ENCODE measurements at regions not wholly inside any gene's neighbourhood (a gene's known extent, or its start where the extent isn't known, plus 50 kb on each side); places are given as distances from the start of the nearest gene placed in this dataset.

DNA sequence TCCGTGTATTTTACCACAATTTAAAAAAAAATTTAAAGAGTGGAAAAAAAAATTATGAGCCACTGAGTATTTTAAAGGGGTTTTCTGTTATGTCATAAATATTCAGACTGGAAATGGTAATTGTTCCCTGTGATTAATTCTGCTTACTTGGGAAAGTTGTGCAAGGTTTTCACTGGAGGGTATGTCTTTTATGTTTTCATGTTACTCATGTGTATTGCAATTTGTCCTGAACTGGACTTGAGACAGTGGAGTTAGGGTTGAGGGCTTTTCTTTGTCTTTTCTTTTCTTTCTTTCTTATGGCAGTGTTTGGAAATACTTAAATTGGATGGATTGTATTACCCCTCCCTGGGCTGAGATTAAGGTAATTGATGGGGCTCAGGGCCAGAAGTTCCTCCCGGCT lies 257.7 kb downstream of the BAMBI start:
- DNase-seq = no peak

DNA sequence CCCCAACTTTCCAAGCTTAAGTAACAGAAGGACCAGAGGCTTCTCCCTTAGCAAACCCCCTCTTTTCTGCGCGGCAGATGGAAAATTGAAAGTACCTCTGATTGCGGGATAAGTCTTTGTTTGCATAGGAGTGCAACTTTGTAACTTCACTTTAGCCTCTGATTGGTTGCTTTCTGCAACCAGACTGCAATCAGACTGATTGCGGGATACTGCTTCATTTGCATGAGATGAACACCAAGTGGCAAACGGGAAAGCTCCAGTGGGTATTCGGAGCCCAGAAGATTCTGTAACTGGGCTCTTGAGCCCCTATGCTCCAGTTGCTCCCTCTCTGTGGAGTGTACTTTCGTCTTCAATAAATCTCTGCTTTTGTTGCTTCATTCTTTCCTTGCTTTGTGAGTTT lies 260.6 kb downstream of the BAMBI start:
- DNase-seq = no peak

DNA sequence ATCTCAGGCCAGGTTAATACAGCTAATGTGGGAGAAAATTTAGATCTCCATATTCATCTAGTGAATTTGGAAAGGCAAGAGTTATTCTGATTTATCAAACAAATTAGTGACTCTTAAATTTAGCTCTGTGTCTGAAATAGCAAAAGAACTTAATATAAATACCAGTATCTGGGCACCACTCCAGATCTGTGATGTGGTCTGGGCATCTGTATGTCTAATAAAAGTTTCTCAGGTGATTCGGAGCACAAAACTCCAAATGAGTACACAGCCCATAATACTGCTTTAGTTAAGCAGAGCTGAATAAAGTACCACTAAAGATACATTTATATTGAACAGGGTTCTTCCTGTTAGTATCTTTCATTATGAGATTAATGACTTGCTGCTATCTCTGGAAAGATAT lies 261.4 kb downstream of the BAMBI start:
- DNase-seq = no peak

DNA sequence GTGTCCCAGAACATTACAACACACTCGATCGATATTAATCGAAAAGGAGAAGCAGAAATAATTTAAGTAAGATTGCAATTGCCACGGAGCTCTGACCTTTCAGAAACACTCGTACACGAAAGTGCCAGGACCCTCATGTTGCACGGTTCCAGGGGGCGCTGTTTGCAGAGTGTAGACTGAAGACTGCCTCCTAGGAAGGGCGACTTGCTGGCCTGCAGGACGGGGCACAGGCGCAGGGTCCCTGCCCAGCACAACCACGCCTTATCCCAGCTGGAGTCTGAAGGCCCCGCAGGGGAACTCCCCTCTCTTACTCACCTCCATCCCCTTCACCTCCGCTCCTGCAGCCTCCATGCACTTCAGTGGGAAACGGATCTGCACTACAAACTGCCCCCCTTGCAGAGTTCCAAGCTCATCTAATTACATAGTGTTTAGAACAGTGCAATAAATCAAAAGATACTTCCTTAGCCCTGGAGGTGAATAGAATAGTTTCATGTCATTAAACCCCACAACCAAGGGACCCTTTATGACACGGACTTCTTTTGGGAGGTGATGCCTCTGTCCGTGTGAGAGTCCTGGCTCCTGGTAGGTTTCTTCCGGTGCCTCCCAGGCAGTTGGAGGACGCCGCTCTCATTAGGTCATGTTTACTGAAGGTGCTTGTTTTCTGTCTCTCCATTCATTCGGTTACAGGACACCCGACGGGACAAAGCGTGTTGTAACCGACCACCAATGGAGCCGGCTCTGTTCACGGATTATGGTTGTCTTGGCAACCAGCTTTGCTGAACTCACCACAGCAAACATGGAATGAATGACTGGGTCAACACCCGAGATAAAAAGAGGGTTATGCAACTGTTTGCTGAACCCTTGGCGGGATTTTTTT lies 262.2 kb downstream of the BAMBI start:
- peak; percentile 68 for DNase-seq

DNA sequence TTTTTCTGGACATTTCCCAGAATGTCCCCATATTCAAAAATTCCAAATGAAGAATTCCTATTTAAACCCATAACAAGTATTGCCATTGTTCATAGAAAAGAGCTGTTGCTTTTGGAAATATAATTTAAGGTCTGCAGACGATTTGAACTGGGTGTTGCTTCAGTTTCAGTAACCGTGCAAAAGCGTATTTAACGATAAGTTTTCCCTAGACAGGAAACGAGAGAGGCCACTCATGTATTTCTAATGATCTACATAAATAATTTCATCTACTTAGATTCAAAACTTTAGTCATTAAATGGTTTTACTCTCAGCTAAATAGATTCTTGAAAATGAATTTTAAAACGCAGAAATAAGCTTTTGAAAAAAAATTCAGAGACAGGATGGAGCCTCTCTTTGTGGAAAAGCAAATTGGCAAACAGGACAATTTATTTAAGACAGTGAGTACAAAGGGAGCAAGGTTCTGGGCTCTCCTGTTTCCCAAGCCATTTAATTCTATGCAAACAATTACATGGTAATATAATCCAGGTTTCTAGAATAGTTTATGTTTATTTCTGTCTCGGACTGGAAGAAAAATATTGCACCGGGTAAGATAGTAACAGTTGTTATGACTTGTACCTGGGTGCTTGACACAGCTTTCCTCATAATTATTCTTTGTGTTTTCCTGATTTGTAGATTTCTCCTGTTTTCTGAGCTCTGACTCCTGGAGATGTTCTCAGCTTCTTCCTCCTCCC lies 263.0 kb downstream of the BAMBI start:
- no peak for DNase-seq

DNA sequence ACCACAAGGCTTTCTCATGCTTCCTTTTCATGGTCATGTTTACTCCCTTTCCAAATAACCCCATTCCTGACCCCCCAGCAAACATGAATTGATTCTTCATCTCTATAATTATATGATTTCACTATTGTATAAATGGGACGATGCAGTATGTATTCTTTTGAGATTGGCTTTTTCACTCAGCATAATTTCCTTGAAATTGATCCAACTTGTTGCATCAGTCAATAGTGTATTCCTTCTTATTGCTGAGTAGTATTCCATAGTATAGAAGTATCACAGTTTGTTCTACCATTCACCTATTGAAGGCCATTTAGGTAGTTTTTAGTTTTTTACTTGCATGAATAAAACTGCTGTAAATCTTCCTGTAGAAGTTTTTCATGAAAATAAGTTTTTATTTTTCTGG lies 264.7 kb downstream of the BAMBI start:
- no peak for DNase-seq

DNA sequence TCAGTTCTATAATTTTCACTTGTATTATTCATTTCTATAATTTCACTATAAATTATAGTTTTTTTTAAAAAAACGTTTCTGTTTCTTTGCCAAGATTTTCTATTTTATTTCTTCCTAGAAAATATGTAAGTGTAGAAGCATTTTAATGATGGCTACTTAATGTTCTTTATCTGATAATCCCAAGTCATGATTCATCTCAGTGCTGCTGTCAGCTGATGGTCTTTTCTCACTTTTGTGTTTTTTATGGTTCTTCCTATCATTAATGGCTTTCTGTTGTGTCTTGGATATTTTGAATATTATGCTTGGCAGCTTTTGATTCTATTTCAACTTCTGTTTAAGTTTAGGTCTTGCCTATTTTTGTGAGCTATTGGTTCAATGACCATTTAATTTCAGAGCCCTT lies 268.6 kb downstream of the BAMBI start:
- no peak for DNase-seq

DNA sequence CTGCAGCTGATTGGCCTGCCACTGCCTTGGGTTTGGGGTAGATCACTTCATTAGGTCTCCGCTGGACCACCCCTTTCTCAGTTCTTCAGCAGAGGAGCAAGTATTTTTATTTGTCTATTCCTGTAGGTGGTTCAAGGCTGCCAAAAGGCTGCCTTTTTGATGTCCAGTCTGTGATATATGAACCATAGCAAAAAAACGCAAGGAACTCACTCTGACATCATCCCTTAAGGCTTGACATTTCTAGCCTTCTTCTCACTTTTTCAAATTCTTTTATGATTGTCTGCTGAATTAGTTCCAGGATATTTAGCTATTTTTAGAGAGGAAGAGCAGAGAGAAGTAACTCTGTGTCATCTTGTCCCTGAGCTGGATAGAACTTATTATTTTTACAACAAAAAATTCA lies 269.2 kb downstream of the BAMBI start:
- no peak for DNase-seq

DNA sequence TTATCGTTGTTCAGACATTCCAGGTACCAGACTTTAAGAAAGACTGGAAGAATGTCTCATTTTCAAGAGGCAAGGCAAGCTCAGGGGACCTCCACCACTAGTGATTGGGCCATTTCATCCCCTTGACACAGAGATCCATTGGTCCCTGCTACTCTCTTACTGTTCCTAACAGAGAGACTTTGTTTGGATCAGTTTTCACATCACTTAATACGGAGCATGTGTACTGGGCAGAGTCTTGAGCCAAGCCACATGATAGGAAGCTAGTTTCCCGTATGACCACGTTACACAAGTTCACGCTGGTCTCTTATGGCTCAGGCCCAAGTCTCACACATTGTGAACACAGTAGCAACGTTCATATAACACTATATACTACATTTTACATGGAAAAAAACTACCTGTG lies 269.9 kb downstream of the BAMBI start:
- no peak for DNase-seq

DNA sequence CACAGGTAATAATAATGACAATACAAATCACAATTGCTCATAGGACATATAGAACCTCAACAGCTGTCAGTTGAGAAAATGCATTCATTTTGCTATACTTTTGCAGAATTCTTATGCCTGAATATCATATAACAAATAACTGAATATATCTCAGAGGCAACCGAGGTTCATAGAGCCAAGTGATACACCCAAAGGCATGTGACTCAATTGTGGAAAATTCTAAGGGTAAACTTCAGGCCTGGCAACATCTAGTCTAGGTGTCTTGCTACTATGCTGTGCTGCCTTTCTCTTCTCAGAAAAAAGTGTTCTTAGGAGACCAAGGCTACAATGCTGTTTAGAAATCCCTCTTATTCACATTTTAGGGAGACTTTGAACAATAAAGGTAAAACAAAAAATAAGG lies 270.7 kb downstream of the BAMBI start:
- DNase-seq = no peak

DNA sequence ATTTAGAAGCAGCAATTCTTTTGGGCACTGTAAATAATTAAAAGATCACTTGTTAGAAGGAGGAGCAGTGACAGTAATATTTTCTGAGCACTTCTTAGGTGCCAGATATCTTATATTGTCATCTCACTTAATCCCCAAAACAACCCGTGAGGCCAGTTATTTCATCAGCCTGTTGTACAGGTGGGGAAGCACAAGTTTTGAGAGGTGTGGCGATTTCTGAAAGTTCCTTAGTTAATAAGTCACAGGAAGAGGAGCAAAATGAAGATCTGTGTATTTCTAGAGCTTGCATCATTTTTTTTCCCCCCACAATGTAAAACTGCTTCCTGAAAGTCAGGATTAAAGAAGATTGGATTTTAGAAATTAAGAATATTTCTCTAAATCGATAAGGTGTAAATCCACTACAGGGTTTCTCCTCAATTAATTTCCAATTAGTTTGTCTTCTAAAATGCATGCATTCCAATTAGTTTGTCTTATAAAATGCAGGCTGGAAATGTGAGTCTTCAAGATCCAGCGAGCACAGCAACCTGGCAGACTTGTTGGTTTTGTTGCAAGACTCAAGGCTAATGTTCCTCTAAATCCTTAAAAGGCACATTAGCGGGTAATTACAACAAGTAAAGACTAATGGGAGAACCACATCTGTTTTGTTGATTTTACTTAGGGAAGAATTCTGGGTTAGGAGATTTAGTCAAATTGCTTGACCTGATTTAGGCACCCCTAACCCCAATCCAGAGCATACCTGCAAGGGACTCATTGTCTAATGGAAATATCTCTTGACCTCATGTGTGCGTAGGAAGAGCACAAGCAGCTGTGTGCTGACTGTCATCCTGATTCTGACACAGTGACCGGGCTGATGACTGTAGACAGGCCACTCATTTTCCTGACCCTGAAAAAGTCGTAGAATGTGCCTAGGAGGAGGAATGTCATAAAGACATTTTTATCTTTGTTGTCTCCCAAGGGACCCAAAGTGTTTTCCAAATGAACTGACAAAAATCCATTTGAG lies 272.0 kb downstream of the BAMBI start:
- DNase-seq = no peak

DNA sequence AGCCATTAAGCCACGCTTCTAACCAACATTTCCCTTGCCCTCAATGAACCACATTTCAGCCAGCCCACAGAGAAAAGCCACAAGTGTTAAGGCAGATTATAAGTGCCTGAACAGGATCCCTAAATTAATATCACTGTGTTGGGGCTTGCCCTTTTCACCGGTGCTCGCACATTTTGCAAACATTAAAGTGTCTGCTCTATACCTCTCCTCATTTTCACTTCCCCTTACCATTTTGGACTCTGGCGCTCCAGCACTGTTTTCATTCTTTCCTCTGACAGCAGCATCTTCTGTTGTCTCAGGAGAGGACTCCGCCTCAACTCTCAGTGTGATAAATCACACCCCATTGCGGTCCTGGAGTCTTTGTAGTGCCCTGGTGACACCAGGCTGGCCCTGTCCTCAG lies 274.2 kb downstream of the BAMBI start:
- no peak for DNase-seq

DNA sequence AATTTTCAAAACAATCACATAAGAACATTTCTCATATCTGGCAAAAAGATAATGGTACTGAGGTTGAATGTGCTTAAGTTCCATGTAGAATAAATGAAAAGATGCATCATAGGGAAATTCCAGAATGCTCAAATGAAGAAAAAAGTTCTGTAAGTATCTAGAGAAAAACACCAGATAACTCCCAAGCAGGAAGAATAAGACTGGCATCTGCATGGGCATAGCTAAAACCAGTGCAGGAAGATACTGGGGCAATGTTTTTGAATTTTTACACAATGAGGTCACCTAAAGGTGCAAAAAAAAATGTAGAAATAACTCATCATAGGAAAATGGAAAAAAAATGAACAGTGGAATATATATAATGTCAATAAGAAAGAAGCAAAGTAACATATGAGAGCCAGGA lies 275.2 kb downstream of the BAMBI start:
- no peak for DNase-seq

DNA sequence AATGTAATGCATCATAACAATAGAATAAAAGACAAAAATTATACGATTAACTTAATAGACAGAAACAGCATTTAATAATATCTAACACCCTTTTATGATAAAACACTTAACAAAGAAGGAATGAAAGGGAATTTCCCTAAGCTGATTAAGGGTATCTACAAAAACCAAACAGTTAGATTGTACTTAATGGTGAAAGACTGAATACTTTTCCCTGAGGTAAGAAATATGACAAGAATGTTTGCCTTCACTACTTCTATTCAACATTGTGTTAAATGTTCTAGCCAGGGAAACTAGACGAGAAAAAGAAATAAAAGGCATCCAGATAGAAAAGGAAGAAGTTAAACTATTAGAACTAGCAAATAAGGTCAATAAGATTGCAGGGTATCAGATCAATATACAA lies 276.9 kb downstream of the BAMBI start:
- DNase-seq = no peak

DNA sequence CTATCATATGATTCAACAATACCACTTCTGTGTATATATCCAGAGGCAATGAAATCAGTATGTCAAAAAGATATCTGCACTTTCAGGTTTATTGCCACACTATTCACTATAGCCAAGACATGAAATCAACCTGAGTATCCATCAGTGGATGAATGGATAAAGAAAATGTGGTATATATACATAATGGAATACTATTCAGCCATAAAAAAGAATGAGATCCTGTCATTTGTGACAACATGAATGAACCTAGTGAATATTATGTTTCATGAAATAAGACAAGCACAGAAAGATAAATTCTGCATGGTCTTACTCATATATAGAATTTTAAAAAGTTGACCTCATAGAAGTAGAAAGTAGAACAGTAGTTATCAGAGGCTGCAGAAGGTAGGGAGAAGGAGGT lies 281.1 kb downstream of the BAMBI start:
- DNase-seq = no peak

DNA sequence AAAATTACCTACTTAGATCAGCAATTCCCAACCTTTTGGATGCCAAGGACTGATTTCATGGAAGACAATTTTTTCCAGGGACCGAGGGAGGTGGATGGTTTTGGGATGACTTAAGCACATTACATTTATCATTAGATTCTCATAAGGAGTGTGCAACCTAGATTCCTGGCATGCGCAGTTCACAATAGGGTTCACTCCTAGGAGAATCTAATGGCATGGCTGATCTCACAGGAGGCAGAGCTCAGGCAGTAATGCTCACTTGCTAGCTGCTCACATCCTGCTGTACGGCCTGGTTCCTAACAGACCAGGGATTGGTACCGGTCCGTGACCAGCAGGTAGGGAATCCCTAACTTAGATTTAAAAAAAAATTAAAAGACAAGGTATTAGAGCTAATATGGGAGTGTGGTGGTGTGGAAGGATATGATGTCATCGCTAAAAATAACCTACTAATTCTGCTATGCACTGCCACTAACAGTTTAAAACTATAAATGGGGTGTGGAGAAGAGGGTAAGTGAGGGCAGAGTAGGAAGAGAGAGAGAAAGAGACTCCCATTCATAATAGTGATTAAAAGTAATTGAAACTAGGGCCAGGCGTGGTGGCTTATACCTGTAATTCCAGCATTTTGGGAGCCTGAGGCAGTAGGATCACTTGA lies 282.7 kb downstream of the BAMBI start:
- no peak for DNase-seq

DNA sequence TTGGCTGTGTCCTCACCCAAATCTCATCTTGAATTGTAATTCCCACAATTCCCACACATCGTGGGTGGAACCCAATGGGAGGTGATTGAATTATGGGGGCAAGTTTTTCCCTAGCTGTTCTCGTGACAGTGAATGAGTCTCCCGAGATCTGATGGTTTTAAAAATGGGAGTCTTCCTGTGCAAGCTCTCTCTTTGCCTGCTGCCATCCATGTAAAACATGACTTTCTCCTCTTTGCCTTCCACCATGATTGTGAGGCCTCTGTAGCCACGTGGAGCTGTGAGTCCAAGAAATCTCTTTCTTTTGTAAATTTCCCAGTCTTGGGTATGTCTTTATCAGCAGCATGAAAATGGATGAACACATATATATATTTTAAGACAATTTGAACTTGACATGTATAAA lies 285.4 kb downstream of the BAMBI start:
- DNase-seq = no peak

DNA sequence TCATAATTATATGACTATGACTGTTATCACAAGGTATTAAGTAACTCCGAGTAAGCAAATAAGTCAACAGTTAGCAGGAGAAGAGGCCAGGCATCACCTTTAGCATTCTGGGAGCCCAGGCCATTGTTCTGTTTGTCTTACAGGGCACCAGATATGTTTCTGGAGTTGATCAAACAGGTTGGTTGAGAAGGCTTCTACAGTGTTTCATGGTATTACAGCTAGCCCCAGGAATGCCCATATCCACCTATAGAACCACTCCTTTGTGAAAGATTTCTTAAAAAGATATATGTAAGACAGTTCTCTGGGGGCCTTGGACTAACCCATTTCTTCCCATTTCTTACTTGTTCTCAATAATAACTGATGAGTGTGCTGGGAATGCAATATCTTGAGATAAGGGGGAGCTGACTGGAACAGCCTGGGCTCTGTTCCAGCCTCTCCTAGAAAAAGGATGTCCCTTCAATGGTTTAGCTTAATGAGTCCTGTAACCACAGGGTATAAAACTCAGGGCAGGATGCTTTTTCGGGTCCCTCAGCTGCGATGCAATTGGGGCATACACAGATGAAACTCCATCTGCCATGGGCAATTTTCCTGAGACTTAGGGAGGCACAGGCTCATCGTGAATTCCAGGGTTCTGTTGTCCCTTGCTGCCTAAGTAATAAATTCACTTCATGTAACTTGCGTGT lies 286.4 kb downstream of the BAMBI start:
- no peak for DNase-seq

DNA sequence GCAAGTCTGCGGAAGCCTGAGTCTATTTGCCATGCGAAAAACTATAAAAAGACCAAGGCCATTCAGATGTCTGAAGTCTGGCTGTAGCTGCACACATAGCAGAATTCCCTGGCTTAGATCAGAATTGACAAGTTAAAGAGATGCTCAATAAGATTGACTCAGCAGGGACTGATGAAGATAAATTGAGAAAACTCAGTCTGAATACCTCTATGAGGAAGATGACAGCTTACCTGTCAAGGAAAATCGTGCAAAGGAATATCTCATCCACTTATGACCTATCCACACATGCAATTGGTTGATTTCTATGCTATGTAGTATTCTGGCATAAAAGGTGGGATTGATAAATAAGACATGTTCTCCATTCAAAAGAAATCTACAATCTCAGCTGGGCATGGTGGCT lies 288.6 kb downstream of the BAMBI start:
- no peak for DNase-seq

DNA sequence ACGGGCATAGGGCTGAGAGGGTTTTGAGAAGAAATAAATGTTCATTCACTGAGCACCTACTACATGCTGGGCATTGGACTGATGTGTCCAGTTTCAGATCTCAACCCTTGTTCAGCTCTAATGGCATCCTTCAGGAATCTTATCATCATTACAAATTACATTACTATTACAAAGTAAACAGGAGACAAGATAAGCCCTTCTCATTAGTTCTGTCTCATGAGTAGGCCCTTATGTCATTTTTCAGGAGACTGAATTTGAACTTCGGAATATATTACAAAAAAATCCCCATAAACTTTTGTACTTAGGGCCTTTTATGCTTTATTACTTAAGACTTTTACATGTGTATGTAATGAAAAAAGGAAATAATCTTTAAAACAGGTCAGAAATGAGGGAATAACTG lies 289.7 kb downstream of the BAMBI start:
- no peak for DNase-seq

DNA sequence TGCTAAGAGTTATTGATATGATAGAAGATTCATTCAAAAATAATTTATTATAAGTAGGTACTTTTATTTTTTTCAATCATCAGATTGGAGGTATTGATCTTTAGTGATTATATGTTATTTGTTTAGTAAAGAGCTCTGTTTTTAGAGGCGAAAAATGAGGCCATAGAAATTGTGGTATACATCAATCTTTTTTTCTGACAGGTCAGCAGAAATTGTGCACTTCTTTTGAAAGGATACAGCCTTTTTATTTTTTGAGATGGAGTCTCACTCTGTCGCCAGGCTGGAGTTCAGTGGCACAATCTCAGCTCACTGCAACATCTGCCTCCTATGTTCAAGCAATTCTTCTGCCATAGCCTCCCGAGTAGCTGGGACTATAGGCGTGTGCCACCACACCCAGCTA lies 292.1 kb downstream of the BAMBI start:
- DNase-seq = no peak

DNA sequence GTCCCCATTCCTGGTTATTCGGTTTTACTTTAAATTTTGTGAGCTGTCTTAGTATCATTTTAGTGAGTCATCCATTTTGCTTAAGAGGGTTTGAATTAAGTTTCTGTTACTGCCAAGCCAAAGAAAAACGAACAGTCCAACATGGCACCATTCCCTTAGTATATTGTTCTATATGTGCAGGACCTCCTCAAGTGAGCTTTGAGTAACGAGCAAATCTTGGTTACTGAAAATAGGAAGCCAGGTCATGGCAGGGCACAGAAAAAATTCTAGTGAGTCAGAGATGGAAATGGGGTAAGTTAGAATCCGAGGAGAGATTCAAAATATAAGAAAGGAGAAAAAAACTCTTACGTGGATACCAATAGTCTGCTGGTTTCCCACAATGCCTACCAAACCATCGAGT lies 292.9 kb downstream of the BAMBI start:
- no peak for DNase-seq

Data from NCI-H510A (cell line).